Esophagus muscularis mucosa (tissue), 4 donors: ENCODE measurements at regions not wholly inside any gene's neighbourhood (a gene's known extent, or its start where the extent isn't known, plus 50 kb on each side); places are given as distances from the start of the nearest gene placed in this dataset.

Experiments
- DNase-seq: peaks from one replicate; pipeline ENCODE4 v3.0.0-alpha.2; 2017; ENCODE audit errors: extremely low spot score
- H3K27ac ChIP-seq, 4 donors: fragments of 200-600 bp; sonication (generic); replicated peaks in 1 of 4; 1 replicate in 3 of 4; 2 replicates in 1 of 4; pipeline ENCODE4 v1.5.1; 2016 to 2019; ENCODE audit warnings: mild to moderate bottlenecking in 1 of 4
- H3K27me3 ChIP-seq, 4 donors: fragments of 200-600 bp; sonication (generic); one replicate each; pipeline versions ENCODE4 v1.5.1 to v1.6.0; 2016 to 2019
- H3K36me3 ChIP-seq, 4 donors: fragments of 200-600 bp; sonication (generic); one replicate each; pipeline ENCODE4 v1.5.1; 2016 to 2019
- H3K4me1 ChIP-seq, 4 donors: fragments of 200-600 bp; sonication (generic); one replicate each; pipeline ENCODE4 v1.5.1; 2016 to 2019
- H3K4me3 ChIP-seq, 4 donors: fragments of 200-600 bp; sonication (generic); 1 replicate in 2 of 4; 2 replicates in 2 of 4; pipeline ENCODE4 v1.5.1; 2016 to 2019; ENCODE audit warnings: mild to moderate bottlenecking in 4 of 4, moderate library complexity in 1 of 4
- H3K9me3 ChIP-seq, 4 donors: fragments of 200-600 bp; sonication (generic); 1 replicate in 3 of 4; 2 replicates in 1 of 4; pipeline ENCODE4 v1.5.1; 2016 to 2019
- CTCF ChIP-seq, 3 experiments: fragments of 200-600 bp in 2 of 3; fragments of 450-650 bp in 1 of 3; sonication (generic) in 2 of 3; IDR thresholded peaks; one replicate each; pipeline ENCODE4 v1.5.1; 2017 to 2019; ENCODE audit warnings: antibody characterized with exemption in 3 of 3, mild to moderate bottlenecking in 2 of 3, moderate library complexity in 1 of 3
- EP300 ChIP-seq: sonication (generic); formaldehyde crosslinking; IDR thresholded peaks from one replicate; pipeline ENCODE4 v1.6.1; 2017; ENCODE audit warnings: antibody characterized with exemption
- POLR2A ChIP-seq: fragments of 450-650 bp; IDR thresholded peaks from one replicate; pipeline ENCODE4 v1.6.1; 2017; ENCODE audit warnings: antibody characterized with exemption, moderate library complexity, mild to moderate bottlenecking, low read depth
- POLR2AphosphoS5 ChIP-seq, 2 donors: sonication (generic); formaldehyde crosslinking; IDR thresholded peaks; one replicate each; pipeline ENCODE4 v1.6.1; 2017; ENCODE audit warnings: antibody characterized with exemption in 2 of 2
- WGBS: methylation state at CpG from one replicate; pipeline ENCODE4 v1.1.5; 2018; 5-methylcytosine and 5-hydroxymethylcytosine counted together
- intact Hi-C: fragments of 100-400 bp; cut with DNase I; formaldehyde crosslinking; loops from one replicate; pipeline ENCODE4 v1.15.1; 2023

GRCh38 chr4:175033162-175033561 lies 115.0 kb downstream of the ADAM29 start:
- Histone ChIP-seq H3K27ac (no peak overlapping the region), H3K9me3 (no peaks in the 10 kb centered on the region), H3K36me3 (no peaks in the 10 kb centered on the region), H3K4me1 (no peaks in the 10 kb centered on the region), H3K4me3 (no peak overlapping the region), H3K27me3 (no peaks in the 10 kb centered on the region)
- intact Hi-C loops, result no loop called here
- no peak for DNase-seq
- 92% methylated on average over 1 of the region's 1 CpG for WGBS
- no peak for TF ChIP-seq CTCF (IDR thresholded peaks at IDR 0.05)
- TF ChIP-seq EP300, result no peak
- TF ChIP-seq POLR2A, result no peak
- TF ChIP-seq POLR2AphosphoS5 (IDR thresholded peaks at IDR 0.05), result no peak

GRCh38 chr4:175034007-175034406 lies 115.8 kb downstream of the ADAM29 start:
- no peaks in the 10 kb centered on the region for H3K9me3 ChIP-seq
- WGBS, result 70% methylated on average over 1 of the region's 1 CpG
- no peak overlapping the region for H3K4me3 ChIP-seq
- intact Hi-C loops, result no loop called here
- no peaks in the 10 kb centered on the region for H3K27me3 ChIP-seq
- no peaks in the 10 kb centered on the region for H3K36me3 ChIP-seq
- no peaks in the 10 kb centered on the region for H3K4me1 ChIP-seq
- no peak for DNase-seq
- H3K27ac ChIP-seq, result no peak overlapping the region
- TF ChIP-seq CTCF (IDR thresholded peaks at IDR 0.05) (no peak), EP300 (no peak), POLR2A (no peak), POLR2AphosphoS5 (IDR thresholded peaks at IDR 0.05) (no peak)

GRCh38 chr4:175034986-175035705 lies 117.0 kb downstream of the ADAM29 start:
- WGBS, result 73% methylated on average over 2 of the region's 2 CpGs
- Histone ChIP-seq H3K4me3 (no peak overlapping the region), H3K9me3 (no peaks in the 10 kb centered on the region), H3K27ac (no peak overlapping the region), H3K36me3 (no peaks in the 10 kb centered on the region), H3K27me3 (no peaks in the 10 kb centered on the region), H3K4me1 (no peaks in the 10 kb centered on the region)
- TF ChIP-seq CTCF (IDR thresholded peaks at IDR 0.05) (no peak), POLR2A (no peak), POLR2AphosphoS5 (IDR thresholded peaks at IDR 0.05) (no peak), EP300 (no peak)
- intact Hi-C loops, result no loop called here
- no peak for DNase-seq

GRCh38 chr4:175035905-175036304 lies 117.7 kb downstream of the ADAM29 start:
- DNase-seq, result no peak
- no peaks in the 10 kb centered on the region for H3K36me3 ChIP-seq

More at GRCh38 chr4:175035905-175036304, 117.7 kb downstream of the ADAM29 start:
- intact Hi-C loops, result no loop called here
- 88% methylated on average over 2 of the region's 2 CpGs for WGBS
- H3K4me1 ChIP-seq, result no peaks in the 10 kb centered on the region
- no peak overlapping the region for H3K4me3 ChIP-seq
- no peaks in the 10 kb centered on the region for H3K27me3 ChIP-seq
- no peak overlapping the region for H3K27ac ChIP-seq
- TF ChIP-seq POLR2A, result no peak
- no peak for TF ChIP-seq POLR2AphosphoS5 (IDR thresholded peaks at IDR 0.05)
- TF ChIP-seq CTCF (IDR thresholded peaks at IDR 0.05), result no peak
- TF ChIP-seq EP300, result no peak
- H3K9me3 ChIP-seq, result no peaks in the 10 kb centered on the region
